Stimulated activated CD8-positive, alpha-beta memory T cell treated with anti-CD3 and anti-CD28 coated beads, Interleukin-12 subunit alpha, Interleukin-12 subunit beta, amount 100 ng/mL, for 1 hour (primary cell): ENCODE measurements at regions not wholly inside any gene's neighbourhood (a gene's known extent, or its start where the extent isn't known, plus 50 kb on each side); places are given as distances from the start of the nearest gene placed in this dataset.

Experiments
- DNase-seq: peaks from one replicate; pipeline ENCODE4 v3.0.0-alpha.2; 2020; ENCODE audit warnings: low read depth

- DNase-seq: no peak
Measured at GRCh38 chr9:16099732-16100536, 547.1 kb downstream of the CCDC171 start.

- no peak for DNase-seq
Measured at GRCh38 chr9:16100537-16101091, 547.8 kb downstream of the CCDC171 start.

GRCh38 chr9:16102154-16102553, 549.3 kb downstream of the CCDC171 start:
- no peak for DNase-seq

GRCh38 chr9:16103620-16104397, 551.0 kb downstream of the CCDC171 start:
- DNase-seq: no peak

GRCh38 chr9:16105168-16106020, 552.6 kb downstream of the CCDC171 start:
- no peak for DNase-seq

- DNase-seq: no peak
Measured at GRCh38 chr9:16106021-16106571, 553.3 kb downstream of the CCDC171 start.

GRCh38 chr9:16112116-16112515, 559.3 kb downstream of the CCDC171 start:
- DNase-seq: no peak

- no peak for DNase-seq
Measured at GRCh38 chr9:16115994-16116393, 563.2 kb downstream of the CCDC171 start.

- DNase-seq: no peak
Measured at GRCh38 chr9:16118043-16118442, 565.2 kb downstream of the CCDC171 start.

GRCh38 chr9:16119261-16120230, 566.7 kb downstream of the CCDC171 start:
- no peak for DNase-seq

GRCh38 chr9:16120231-16120641, 567.4 kb downstream of the CCDC171 start:
- DNase-seq: no peak

GRCh38 chr9:16120727-16121126, 567.9 kb downstream of the CCDC171 start:
- no peak for DNase-seq

- DNase-seq: no peak
Measured at GRCh38 chr9:16121168-16121567, 568.3 kb downstream of the CCDC171 start.

- no peak for DNase-seq
Measured at GRCh38 chr9:16121601-16122286, 568.9 kb downstream of the CCDC171 start.

- DNase-seq: no peak
Measured at GRCh38 chr9:16125629-16126028, 572.8 kb downstream of the CCDC171 start.

- no peak for DNase-seq
Measured at GRCh38 chr9:16126042-16126441, 573.2 kb downstream of the CCDC171 start.

- DNase-seq: no peak
Measured at GRCh38 chr9:16128003-16128402, 575.2 kb downstream of the CCDC171 start.

- DNase-seq: no peak
Measured at GRCh38 chr9:16131264-16131663, 578.4 kb downstream of the CCDC171 start.

- DNase-seq: no peak
Measured at GRCh38 chr9:16132513-16132912, 579.7 kb downstream of the CCDC171 start.

GRCh38 chr9:16133032-16133431, 580.2 kb downstream of the CCDC171 start:
- no peak for DNase-seq
